Esophagus muscularis mucosa (tissue), 4 donors: ENCODE measurements at regions not wholly inside any gene's neighbourhood (a gene's known extent, or its start where the extent isn't known, plus 50 kb on each side); places are given as distances from the start of the nearest gene placed in this dataset.
A peak's percentile ranks its signal among the peaks of the same experiment; 100 is the strongest.

Source experiments
- DNase-seq: peaks from one replicate; pipeline ENCODE4 v3.0.0-alpha.2; 2017; ENCODE audit errors: extremely low spot score
- H3K27ac ChIP-seq, 4 donors: fragments of 200-600 bp; sonication (generic); replicated peaks in 1 of 4; 1 replicate in 3 of 4; 2 replicates in 1 of 4; pipeline ENCODE4 v1.5.1; 2016 to 2019; ENCODE audit warnings: mild to moderate bottlenecking in 1 of 4
- H3K27me3 ChIP-seq, 4 donors: fragments of 200-600 bp; sonication (generic); one replicate each; pipeline versions ENCODE4 v1.5.1 to v1.6.0; 2016 to 2019
- H3K36me3 ChIP-seq, 4 donors: fragments of 200-600 bp; sonication (generic); one replicate each; pipeline ENCODE4 v1.5.1; 2016 to 2019
- H3K4me1 ChIP-seq, 4 donors: fragments of 200-600 bp; sonication (generic); one replicate each; pipeline ENCODE4 v1.5.1; 2016 to 2019
- H3K4me3 ChIP-seq, 4 donors: fragments of 200-600 bp; sonication (generic); 1 replicate in 2 of 4; 2 replicates in 2 of 4; pipeline ENCODE4 v1.5.1; 2016 to 2019; ENCODE audit warnings: mild to moderate bottlenecking in 4 of 4, moderate library complexity in 1 of 4
- H3K9me3 ChIP-seq, 4 donors: fragments of 200-600 bp; sonication (generic); 1 replicate in 3 of 4; 2 replicates in 1 of 4; pipeline ENCODE4 v1.5.1; 2016 to 2019
- CTCF ChIP-seq, 3 experiments: fragments of 200-600 bp in 2 of 3; fragments of 450-650 bp in 1 of 3; sonication (generic) in 2 of 3; IDR thresholded peaks; one replicate each; pipeline ENCODE4 v1.5.1; 2017 to 2019; ENCODE audit warnings: antibody characterized with exemption in 3 of 3, mild to moderate bottlenecking in 2 of 3, moderate library complexity in 1 of 3
- EP300 ChIP-seq: sonication (generic); formaldehyde crosslinking; IDR thresholded peaks from one replicate; pipeline ENCODE4 v1.6.1; 2017; ENCODE audit warnings: antibody characterized with exemption
- POLR2A ChIP-seq: fragments of 450-650 bp; IDR thresholded peaks from one replicate; pipeline ENCODE4 v1.6.1; 2017; ENCODE audit warnings: antibody characterized with exemption, moderate library complexity, mild to moderate bottlenecking, low read depth
- POLR2AphosphoS5 ChIP-seq, 2 donors: sonication (generic); formaldehyde crosslinking; IDR thresholded peaks; one replicate each; pipeline ENCODE4 v1.6.1; 2017; ENCODE audit warnings: antibody characterized with exemption in 2 of 2
- WGBS: methylation state at CpG from one replicate; pipeline ENCODE4 v1.1.5; 2018; 5-methylcytosine and 5-hydroxymethylcytosine counted together
- intact Hi-C: fragments of 100-400 bp; cut with DNase I; formaldehyde crosslinking; loops from one replicate; pipeline ENCODE4 v1.15.1; 2023

DNA sequence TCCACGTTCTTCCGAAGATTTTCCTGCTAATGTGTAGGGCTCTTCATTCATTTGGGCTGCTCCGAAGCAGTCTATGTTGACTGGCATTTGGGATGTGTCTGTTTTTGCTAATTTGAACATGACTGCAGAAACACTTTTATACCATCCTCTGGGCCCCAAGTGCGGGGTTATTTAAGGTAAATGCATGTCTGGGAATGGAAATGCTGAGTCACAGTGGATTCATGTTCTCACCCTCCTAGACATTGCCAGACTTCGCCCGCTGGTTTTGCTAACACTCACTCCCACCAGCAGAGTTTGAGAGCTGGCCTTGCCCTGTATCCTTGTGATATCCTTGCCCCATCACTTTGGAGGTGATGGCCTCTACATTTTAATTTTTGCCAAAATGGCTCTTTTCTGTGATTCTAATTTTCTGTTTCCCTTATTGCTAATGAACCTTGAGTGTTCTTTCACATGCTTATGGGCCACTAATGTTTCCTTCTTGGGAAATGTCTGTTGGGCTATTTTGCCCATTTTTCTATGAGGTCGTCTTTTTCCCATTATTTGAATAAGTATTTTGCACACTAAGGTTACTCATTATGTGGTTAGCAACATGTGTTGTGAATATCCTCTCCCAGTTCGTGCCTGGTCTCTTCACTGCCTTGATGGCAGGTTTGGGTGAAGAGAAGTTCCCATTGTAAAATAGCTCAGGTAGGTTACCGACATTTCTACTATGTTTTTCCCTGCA is 204.1 kb downstream of the GLI2 start:
- intact Hi-C loops: loop anchor here (5.0 kb wide), 1 partner anchor 202 kb away; the partner anchor contains the start of gene GLI2
- TF ChIP-seq POLR2A (no peak), CTCF (IDR thresholded peaks at IDR 0.05) (no peak), POLR2AphosphoS5 (IDR thresholded peaks at IDR 0.05) (no peak), EP300 (no peak)
- Histone ChIP-seq H3K27me3 (no peaks in the 10 kb centered on the region), H3K4me1 (peaks cover 25 to 71% (median 60%) of the 10 kb centered on the region in 4 donors), H3K4me3 (no peak overlapping the region), H3K9me3 (no peaks in the 10 kb centered on the region), H3K36me3 (no peaks in the 10 kb centered on the region), H3K27ac (peak overlapping the region in 2 of 4 donors; percentile 3 to 15)
- DNase-seq: no peak
- 54% methylated on average over 9 of the region's 9 CpGs for WGBS

GRCh38 chr2:120940319-120940696 is 204.6 kb downstream of the GLI2 start:
- TF ChIP-seq POLR2AphosphoS5 (IDR thresholded peaks at IDR 0.05) (no peak), EP300 (no peak), CTCF (IDR thresholded peaks at IDR 0.05) (no peak), POLR2A (no peak)
- peak overlapping the region in 1 of 4 donors; percentile 3 for H3K27ac ChIP-seq
- intact Hi-C loops: no loop called here
- H3K4me3 ChIP-seq: no peak overlapping the region
- H3K4me1 ChIP-seq: peaks cover 21 to 65% (median 55%) of the 10 kb centered on the region in 4 donors
- no peaks in the 10 kb centered on the region for H3K36me3 ChIP-seq
- 100% methylated on average over 1 of the region's 1 CpG for WGBS
- no peaks in the 10 kb centered on the region for H3K27me3 ChIP-seq
- H3K9me3 ChIP-seq: no peaks in the 10 kb centered on the region
- no peak for DNase-seq

DNA sequence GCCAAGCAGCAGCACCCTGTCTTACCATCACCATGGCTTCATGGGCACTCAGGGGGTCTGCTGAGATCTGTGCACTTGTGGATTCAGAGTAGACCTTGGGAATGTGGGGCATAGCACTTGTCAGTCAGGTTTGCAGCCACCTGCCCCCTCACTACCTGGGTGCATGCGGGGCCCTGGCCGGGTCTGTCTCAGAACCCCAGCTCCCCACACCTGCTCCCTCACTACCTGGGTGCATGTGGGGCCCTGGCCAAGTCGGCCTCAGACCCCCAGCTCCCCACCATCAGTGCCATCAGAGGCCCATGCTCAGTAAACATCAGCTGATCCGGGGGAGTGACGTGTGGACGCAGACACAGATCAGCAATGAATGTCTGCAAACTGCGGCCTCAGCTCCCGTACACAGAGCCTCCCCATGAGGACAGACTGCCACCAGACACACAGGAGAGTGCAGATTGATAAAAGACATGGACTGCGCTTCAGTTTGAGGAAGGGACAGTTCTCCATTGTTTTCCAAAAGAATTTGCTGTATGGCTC is 205.1 kb downstream of the GLI2 start:
- intact Hi-C loops: no loop called here
- TF ChIP-seq CTCF (IDR thresholded peaks at IDR 0.05) (no peak), POLR2AphosphoS5 (IDR thresholded peaks at IDR 0.05) (no peak), POLR2A (no peak), EP300 (no peak)
- Histone ChIP-seq H3K9me3 (no peaks in the 10 kb centered on the region), H3K27ac (no peak overlapping the region), H3K27me3 (no peaks in the 10 kb centered on the region), H3K4me1 (peaks cover 17 to 61% (median 50%) of the 10 kb centered on the region in 4 donors), H3K36me3 (no peaks in the 10 kb centered on the region), H3K4me3 (no peak overlapping the region)
- 89% methylated on average over 9 of the region's 9 CpGs for WGBS
- DNase-seq: no peak

- Histone ChIP-seq H3K27ac (peak overlapping the region in 1 of 4 donors; percentile 0), H3K36me3 (peaks cover 0 to 3% (median 0%) of the 10 kb centered on the region in 4 donors), H3K4me3 (no peak overlapping the region), H3K27me3 (no peaks in the 10 kb centered on the region), H3K4me1 (peaks cover 16 to 52% (median 41%) of the 10 kb centered on the region in 4 donors), H3K9me3 (no peaks in the 10 kb centered on the region)
- intact Hi-C loops: no loop called here
- TF ChIP-seq POLR2AphosphoS5 (IDR thresholded peaks at IDR 0.05) (no peak), POLR2A (no peak), CTCF (IDR thresholded peaks at IDR 0.05) (no peak), EP300 (no peak)
- no peak for DNase-seq
- 87% methylated on average over 11 of the region's 11 CpGs for WGBS
These were observed 206.0 kb downstream of the GLI2 start for GRCh38 chr2:120941571-120942120.
